ENCODE measurements at regions not wholly inside any gene's neighbourhood (a gene's known extent, or its start where the extent isn't known, plus 50 kb on each side); places are given as distances from the start of the nearest gene placed in this dataset.

DNA sequence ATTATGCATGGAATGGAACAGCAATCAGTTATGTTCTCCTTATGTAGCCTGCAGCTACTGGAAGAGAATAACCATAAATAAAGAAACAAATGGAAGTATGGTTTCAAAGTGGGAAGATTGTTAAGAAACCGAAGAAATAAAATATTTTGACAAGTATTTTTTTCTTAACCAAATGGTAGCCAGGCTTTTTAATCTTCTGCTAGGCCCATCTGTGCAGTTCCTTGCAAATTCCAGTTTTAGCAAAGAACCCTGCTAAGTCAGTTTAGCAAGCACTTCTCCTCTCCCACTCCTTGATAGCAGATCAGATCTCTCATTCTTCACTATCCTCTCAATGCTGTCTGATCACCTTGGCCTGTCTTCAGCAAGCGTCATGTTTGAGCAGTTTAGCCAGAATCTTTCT lies 111.1 kb upstream of the PRDM9 start:
- no peak overlapping the region for H2BK12ac ChIP-seq (ENCODE audit: insufficient read length, low read depth, low read length)
- H3K4ac ChIP-seq (ENCODE audit: low read depth, low read length): no peak overlapping the region
- H3K23me2 ChIP-seq (ENCODE audit: insufficient read length, low read depth, low read length, poor library complexity, severe bottlenecking): no peaks in the 10 kb centered on the region
- no peak overlapping the region for H2BK5ac ChIP-seq (ENCODE audit: insufficient read length, low read length)
- no peak overlapping the region for H2BK120ac ChIP-seq (ENCODE audit: low read depth, low read length, poor library complexity, severe bottlenecking)
- H3K27me3 ChIP-seq (ENCODE audit: insufficient read depth, low read length): no peaks in the 10 kb centered on the region
- H3K27ac ChIP-seq (ENCODE audit: insufficient read length, low read depth, low read length): no peak overlapping the region
- no peaks in the 10 kb centered on the region for H3K79me1 ChIP-seq (ENCODE audit: insufficient read depth, low read depth, low read length, poor library complexity, severe bottlenecking)
- H3K9ac ChIP-seq (ENCODE audit: extremely low read depth, insufficient read length, low read length): no peak overlapping the region
- H3K23ac ChIP-seq (ENCODE audit: insufficient read length, low read depth, low read length): no peak overlapping the region
- no peak overlapping the region for H2AFZ ChIP-seq (ENCODE audit: low read length)
- H3K4me2 ChIP-seq (ENCODE audit: insufficient read depth, insufficient read length, low read length): no peak overlapping the region
- no peak overlapping the region for H2AK5ac ChIP-seq (ENCODE audit: insufficient read length, low read length)
- TF ChIP-seq, protein P1, sequence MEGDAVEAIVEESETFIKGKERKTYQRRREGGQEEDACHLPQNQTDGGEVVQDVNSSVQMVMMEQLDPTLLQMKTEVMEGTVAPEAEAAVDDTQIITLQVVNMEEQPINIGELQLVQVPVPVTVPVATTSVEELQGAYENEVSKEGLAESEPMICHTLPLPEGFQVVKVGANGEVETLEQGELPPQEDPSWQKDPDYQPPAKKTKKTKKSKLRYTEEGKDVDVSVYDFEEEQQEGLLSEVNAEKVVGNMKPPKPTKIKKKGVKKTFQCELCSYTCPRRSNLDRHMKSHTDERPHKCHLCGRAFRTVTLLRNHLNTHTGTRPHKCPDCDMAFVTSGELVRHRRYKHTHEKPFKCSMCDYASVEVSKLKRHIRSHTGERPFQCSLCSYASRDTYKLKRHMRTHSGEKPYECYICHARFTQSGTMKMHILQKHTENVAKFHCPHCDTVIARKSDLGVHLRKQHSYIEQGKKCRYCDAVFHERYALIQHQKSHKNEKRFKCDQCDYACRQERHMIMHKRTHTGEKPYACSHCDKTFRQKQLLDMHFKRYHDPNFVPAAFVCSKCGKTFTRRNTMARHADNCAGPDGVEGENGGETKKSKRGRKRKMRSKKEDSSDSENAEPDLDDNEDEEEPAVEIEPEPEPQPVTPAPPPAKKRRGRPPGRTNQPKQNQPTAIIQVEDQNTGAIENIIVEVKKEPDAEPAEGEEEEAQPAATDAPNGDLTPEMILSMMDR (conservative IDR thresholded peaks at IDR 0.05): no peak
- peaks cover 0 to 20% (median 0%) of the 10 kb centered on the region in 3 experiments; a peak in 3 of 7 replicates for H3K36me3 Mint-ChIP-seq (ENCODE audit: insufficient read depth in 1 of 3, low read depth in 3 of 3)
- H3K14ac ChIP-seq (ENCODE audit: insufficient read depth, low read length): no peak overlapping the region
- no peak overlapping the region for H4K8ac ChIP-seq (replicated peaks; ENCODE audit: insufficient read length, low read depth, low read length)
- no peaks in the 10 kb centered on the region for H3K9me3 ChIP-seq (ENCODE audit: control insufficient read depth, low read depth, low read length)
- H3K27me3 Mint-ChIP-seq (ENCODE audit: low read depth): no peaks in the 10 kb centered on the region
- no peaks in the 10 kb centered on the region for H3K4me1 Mint-ChIP-seq
- peaks cover 7 to 18% of the 10 kb centered on the region in 2 experiments; a peak in 3 of 5 replicates for H3K9me3 Mint-ChIP-seq
- H4K20me1 ChIP-seq (ENCODE audit: control insufficient read depth, insufficient read depth, insufficient read length): no peaks in the 10 kb centered on the region
- H3K4me3 Mint-ChIP-seq: no peak overlapping the region
- H3K56ac ChIP-seq (ENCODE audit: insufficient read length, low read depth, low read length): no peak overlapping the region
- no peak overlapping the region for H3T11ph ChIP-seq (ENCODE audit: low read length)
- H2BK15ac ChIP-seq (ENCODE audit: low read depth, low read length): no peak overlapping the region
- no CpG with 5 or more reads among the region's 2 CpGs for WGBS (ENCODE audit: extremely low coverage, insufficient read length, low lambda C conversion rate)
- H2BK20ac ChIP-seq (ENCODE audit: low read depth, low read length, poor library complexity, severe bottlenecking): no peak overlapping the region
- H3K79me2 ChIP-seq (ENCODE audit: insufficient read depth, low read length): no peaks in the 10 kb centered on the region
- H3K27ac Mint-ChIP-seq: no peak overlapping the region
- no peak overlapping the region for H4K5ac ChIP-seq (ENCODE audit: insufficient read length, low read depth, low read length)
- DNase-seq: no peak
- H4K91ac ChIP-seq (ENCODE audit: insufficient read length, low read depth, low read length): no peak overlapping the region
- no peak overlapping the region for H3K18ac ChIP-seq (ENCODE audit: insufficient read length, low read depth, low read length)
- H3K4me1 ChIP-seq (ENCODE audit: insufficient read depth, low read length): no peaks in the 10 kb centered on the region

Data from H9 (cell line).